HEK293 (cell line): ENCODE measurements at regions not wholly inside any gene's neighbourhood (a gene's known extent, or its start where the extent isn't known, plus 50 kb on each side); places are given as distances from the start of the nearest gene placed in this dataset.

Experiments used
- ZNF211 ChIP-seq: fragments of 450-650 bp; formaldehyde crosslinking; IDR thresholded peaks from 2 replicates; pipeline ENCODE4 v1.5.1; 2016; ENCODE audit warnings: low read depth, missing biosample characterization, missing genetic modification characterization
- TF ChIP-seq, protein P1 (sequence below): fragments of 450-650 bp; formaldehyde crosslinking; IDR thresholded peaks from 2 replicates; pipeline ENCODE4 v1.5.1; 2016; ENCODE audit warnings: missing biosample characterization, missing genetic modification characterization
- TF ChIP-seq, protein P2 (sequence below): fragments of 450-650 bp; formaldehyde crosslinking; IDR thresholded peaks from 2 replicates; pipeline ENCODE4 v1.5.1; 2016; ENCODE audit warnings: missing biosample characterization, missing genetic modification characterization

DNA sequence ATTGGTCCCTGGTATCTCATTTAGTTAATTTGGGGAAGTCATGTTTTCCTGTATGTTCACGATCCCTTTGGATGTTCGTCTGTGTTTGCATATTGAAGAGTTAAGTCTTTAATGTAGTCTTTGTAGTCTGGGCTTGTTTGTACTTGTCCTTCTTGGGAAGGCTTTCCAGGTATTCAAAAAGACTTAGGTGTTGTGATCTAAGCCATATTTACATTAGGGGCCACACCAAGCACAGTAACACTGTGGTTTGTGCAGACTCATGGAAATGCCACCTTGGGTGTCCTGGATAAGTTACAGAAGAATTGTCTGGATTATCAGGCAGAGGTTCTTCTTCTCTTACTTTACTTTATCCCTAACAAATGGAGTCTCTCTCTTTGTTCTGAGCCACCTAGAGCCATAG is 380.3 kb downstream of the CCER1 start:
- TF ChIP-seq, protein P1, sequence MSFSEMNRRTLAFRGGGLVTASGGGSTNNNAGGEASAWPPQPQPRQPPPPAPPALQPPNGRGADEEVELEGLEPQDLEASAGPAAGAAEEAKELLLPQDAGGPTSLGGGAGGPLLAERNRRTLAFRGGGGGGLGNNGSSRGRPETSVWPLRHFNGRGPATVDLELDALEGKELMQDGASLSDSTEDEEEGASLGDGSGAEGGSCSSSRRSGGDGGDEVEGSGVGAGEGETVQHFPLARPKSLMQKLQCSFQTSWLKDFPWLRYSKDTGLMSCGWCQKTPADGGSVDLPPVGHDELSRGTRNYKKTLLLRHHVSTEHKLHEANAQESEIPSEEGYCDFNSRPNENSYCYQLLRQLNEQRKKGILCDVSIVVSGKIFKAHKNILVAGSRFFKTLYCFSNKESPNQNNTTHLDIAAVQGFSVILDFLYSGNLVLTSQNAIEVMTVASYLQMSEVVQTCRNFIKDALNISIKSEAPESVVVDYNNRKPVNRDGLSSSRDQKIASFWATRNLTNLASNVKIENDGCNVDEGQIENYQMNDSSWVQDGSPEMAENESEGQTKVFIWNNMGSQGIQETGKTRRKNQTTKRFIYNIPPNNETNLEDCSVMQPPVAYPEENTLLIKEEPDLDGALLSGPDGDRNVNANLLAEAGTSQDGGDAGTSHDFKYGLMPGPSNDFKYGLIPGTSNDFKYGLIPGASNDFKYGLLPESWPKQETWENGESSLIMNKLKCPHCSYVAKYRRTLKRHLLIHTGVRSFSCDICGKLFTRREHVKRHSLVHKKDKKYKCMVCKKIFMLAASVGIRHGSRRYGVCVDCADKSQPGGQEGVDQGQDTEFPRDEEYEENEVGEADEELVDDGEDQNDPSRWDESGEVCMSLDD (tag by site-specific recombination), result no peak
- TF ChIP-seq, protein P2, sequence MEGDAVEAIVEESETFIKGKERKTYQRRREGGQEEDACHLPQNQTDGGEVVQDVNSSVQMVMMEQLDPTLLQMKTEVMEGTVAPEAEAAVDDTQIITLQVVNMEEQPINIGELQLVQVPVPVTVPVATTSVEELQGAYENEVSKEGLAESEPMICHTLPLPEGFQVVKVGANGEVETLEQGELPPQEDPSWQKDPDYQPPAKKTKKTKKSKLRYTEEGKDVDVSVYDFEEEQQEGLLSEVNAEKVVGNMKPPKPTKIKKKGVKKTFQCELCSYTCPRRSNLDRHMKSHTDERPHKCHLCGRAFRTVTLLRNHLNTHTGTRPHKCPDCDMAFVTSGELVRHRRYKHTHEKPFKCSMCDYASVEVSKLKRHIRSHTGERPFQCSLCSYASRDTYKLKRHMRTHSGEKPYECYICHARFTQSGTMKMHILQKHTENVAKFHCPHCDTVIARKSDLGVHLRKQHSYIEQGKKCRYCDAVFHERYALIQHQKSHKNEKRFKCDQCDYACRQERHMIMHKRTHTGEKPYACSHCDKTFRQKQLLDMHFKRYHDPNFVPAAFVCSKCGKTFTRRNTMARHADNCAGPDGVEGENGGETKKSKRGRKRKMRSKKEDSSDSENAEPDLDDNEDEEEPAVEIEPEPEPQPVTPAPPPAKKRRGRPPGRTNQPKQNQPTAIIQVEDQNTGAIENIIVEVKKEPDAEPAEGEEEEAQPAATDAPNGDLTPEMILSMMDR, result no peak
- no peak for TF ChIP-seq ZNF211
